GM12878 (cell line): ENCODE measurements at regions not wholly inside any gene's neighbourhood (a gene's known extent, or its start where the extent isn't known, plus 50 kb on each side); places are given as distances from the start of the nearest gene placed in this dataset.

ENCODE experiments used
- ATAC-seq: fragments of 200-7000 bp; cut with Tn5 transposase; 3 replicates; pipeline ENCODE4 v1.9.1; 2020; ENCODE audit warnings: mild to moderate bottlenecking, moderate library complexity
- BruUV-seq: library from RNA; stranded (reverse); fragments of 400-500 nt; replicated peaks from 2 replicates; lab custom pipeline; 2021; lab: Mats Ljungman, UMichigan
- CTCF ChIA-PET: fragments of 300-600 bp; sonication (Branson Sonifier 250); formaldehyde crosslinking; extraction: SDS; loops from one replicate; lab custom pipeline; 2021; ENCODE audit warnings: inconsistent platforms; lab: Yijun Ruan, JAX
- POLR2A ChIA-PET: fragments of 350-600 bp; formaldehyde crosslinking; extraction: SDS; loops from one replicate; lab custom pipeline; 2021; ENCODE audit warnings: inconsistent platforms; lab: Charles Lee
- RAD21 ChIA-PET: fragments of 300-600 bp; sonication (Branson Sonifier 250); formaldehyde crosslinking; loops from one replicate; lab custom pipeline; 2023; ENCODE audit warnings: antibody characterized with exemption; ENCODE audit not compliant: unreplicated experiment; lab: Charles Lee
- SMC1A ChIA-PET: fragments of 300-600 bp; sonication (Branson Sonifier 250); formaldehyde crosslinking; loops from one replicate; lab custom pipeline; 2023; ENCODE audit not compliant: unreplicated experiment, uncharacterized antibody; lab: Charles Lee
- DNase-seq: peaks from one replicate; pipeline ENCODE4 v3.0.0-alpha.2; 2011; ENCODE audit warnings: low read depth, low spot score
- FAIRE-seq: peaks from 3 replicates; lab custom pipeline; 2011; peaks lifted over from hg19 to GRCh38; lab: Jason Lieb, UNC
- H2AFZ ChIP-seq: 2 replicates; pipeline ENCODE4 v1.6.0; 2011; ENCODE audit warnings: low read depth, low read length, control low read depth; ENCODE audit not compliant: control insufficient read depth
- H3K27ac ChIP-seq: 2 replicates; pipeline ENCODE4 v1.5.1; 2011; ENCODE audit warnings: control low read depth; ENCODE audit not compliant: control insufficient read depth, insufficient read depth
- H3K27me3 ChIP-seq, 2 experiments: replicated peaks in 1 of 2; 2 replicates each; pipeline versions ENCODE4 v1.6.0 to v1.6.1; 2011; ENCODE audit warnings: low read length in 1 of 2; ENCODE audit not compliant: control insufficient read depth in 2 of 2, insufficient read depth in 2 of 2
- H3K36me3 ChIP-seq, 2 experiments: 2 replicates each; pipeline ENCODE4 v1.5.1; 2011; ENCODE audit warnings: low read length in 1 of 2; ENCODE audit not compliant: control insufficient read depth in 2 of 2, insufficient read depth in 2 of 2
- H3K4me1 ChIP-seq: 2 replicates; pipeline ENCODE4 v1.6.1; 2011; ENCODE audit warnings: mild to moderate bottlenecking, low read length, moderate library complexity, mixed read lengths; ENCODE audit not compliant: control insufficient read depth, insufficient read depth
- H3K4me2 ChIP-seq: 2 replicates; pipeline ENCODE4 v1.6.0; 2011; ENCODE audit warnings: control low read depth; ENCODE audit not compliant: control insufficient read depth, insufficient read depth
- H3K4me3 ChIP-seq: fragments of 200-600 bp; sonication (generic); 2 replicates; pipeline ENCODE4 v1.5.1; 2016
- H3K79me2 ChIP-seq: 2 replicates; pipeline ENCODE4 v1.6.0; 2011; ENCODE audit warnings: low read length; ENCODE audit not compliant: control insufficient read depth, insufficient read depth
- H3K9ac ChIP-seq: 2 replicates; pipeline ENCODE4 v1.8.0; 2011; ENCODE audit warnings: low read length, control low read depth, mixed read lengths; ENCODE audit not compliant: control insufficient read depth, insufficient read depth
- H3K9me3 ChIP-seq: replicated peaks from 3 replicates; pipeline ENCODE4 v1.5.1; 2011; ENCODE audit warnings: mild to moderate bottlenecking, low read length; ENCODE audit not compliant: control insufficient read depth, insufficient read depth
- H4K20me1 ChIP-seq: 2 replicates; pipeline ENCODE4 v1.6.0; 2011; ENCODE audit not compliant: control insufficient read depth, insufficient read depth
- ATF7 ChIP-seq: fragments of 450-650 bp; IDR thresholded peaks from 2 replicates; pipeline ENCODE4 v1.6.1; 2016; ENCODE audit warnings: low read depth, mild to moderate bottlenecking
- CBFB ChIP-seq: IDR thresholded peaks from 2 replicates; pipeline ENCODE4 v1.6.1; 2016; ENCODE audit warnings: antibody characterized with exemption, low read depth
- CBX5 ChIP-seq: sonication (generic); IDR thresholded peaks from 2 replicates; pipeline ENCODE4 v1.6.1; 2016; ENCODE audit warnings: low read depth, moderate library complexity, mild to moderate bottlenecking, inconsistent platforms
- EGR1 ChIP-seq, 2 experiments: IDR thresholded peaks; 1 replicate in 1 of 2; 2 replicates in 1 of 2; pipeline ENCODE4 v1.6.1; 2011 to 2012; ENCODE audit warnings: low read depth in 2 of 2, low read length in 2 of 2, borderline replicate concordance in 1 of 2, mild to moderate bottlenecking in 1 of 2, moderate library complexity in 1 of 2
- FOS ChIP-seq: IDR thresholded peaks from 3 replicates; pipeline ENCODE4 v1.6.1; 2011; ENCODE audit warnings: borderline replicate concordance; ENCODE audit not compliant: insufficient read length; ENCODE audit errors: extremely low read depth
- GABPA ChIP-seq: IDR thresholded peaks from 2 replicates; pipeline ENCODE4 v1.6.1; 2014; ENCODE audit warnings: antibody characterized with exemption, low read depth, mild to moderate bottlenecking, inconsistent platforms
- KDM1A ChIP-seq: fragments of 200-600 bp; sonication (generic); IDR thresholded peaks from 2 replicates; pipeline ENCODE4 v1.6.1; 2016; ENCODE audit warnings: borderline replicate concordance
- MXI1 ChIP-seq: fragments of 150-350 bp; IDR thresholded peaks from 2 replicates; pipeline ENCODE4 v1.6.1; 2011; ENCODE audit warnings: low read depth, mild to moderate bottlenecking, inconsistent platforms, low read length, improper control_type of control experiment
- NKRF ChIP-seq: fragments of 450-650 bp; conservative IDR thresholded peaks from 2 replicates; pipeline ENCODE4 v1.6.1; 2017; ENCODE audit warnings: mild to moderate bottlenecking, moderate library complexity
- PAX5 ChIP-seq: IDR thresholded peaks from 2 replicates; pipeline ENCODE4 v1.6.1; 2011; ENCODE audit warnings: low read depth, low read length, borderline replicate concordance
- SMAD1 ChIP-seq: fragments of 450-650 bp; IDR thresholded peaks from 2 replicates; pipeline ENCODE4 v1.6.1; 2018; ENCODE audit warnings: mild to moderate bottlenecking, low read depth; ENCODE audit not compliant: partially characterized antibody
- SREBF2 ChIP-seq: IDR thresholded peaks from 2 replicates; pipeline ENCODE4 v1.6.1; 2012; ENCODE audit warnings: mild to moderate bottlenecking, low read length
- SUPT20H ChIP-seq: IDR thresholded peaks from 2 replicates; pipeline ENCODE4 v1.6.1; 2011; ENCODE audit warnings: low read depth, mild to moderate bottlenecking, low read length, moderate library complexity, borderline replicate concordance; ENCODE audit not compliant: control insufficient read depth
- TARDBP ChIP-seq: IDR thresholded peaks from 2 replicates; pipeline ENCODE4 v1.6.1; 2016; ENCODE audit warnings: borderline replicate concordance
- ZNF217 ChIP-seq: fragments of 450-650 bp; IDR thresholded peaks from 2 replicates; pipeline ENCODE4 v1.6.1; 2017; ENCODE audit warnings: antibody characterized with exemption, mild to moderate bottlenecking
- ZNF274 ChIP-seq: IDR thresholded peaks from one replicate; pipeline ENCODE4 v1.8.0; 2011; ENCODE audit not compliant: insufficient read length, insufficient read depth
- in situ Hi-C: fragments of 300-500 bp; cut with MboI; formaldehyde crosslinking; loops from 9 replicates; pipeline ENCODE4 v1.14.3; 2018; ENCODE audit warnings: mixed read lengths
- intact Hi-C: fragments of 100-400 bp; cut with micrococcal nuclease; formaldehyde crosslinking; loops from one replicate; pipeline ENCODE4 v1.14.2; 2022; ENCODE audit not compliant: unreplicated experiment
- TF ChIP-seq, protein P1 (sequence below): fragments of 450-650 bp; IDR thresholded peaks from 2 replicates; pipeline ENCODE4 v1.6.1; 2018; ENCODE audit warnings: mild to moderate bottlenecking, low read depth, moderate library complexity; ENCODE audit not compliant: partially characterized antibody

- ChIA-PET POLR2A (no interaction called here), SMC1A (no interaction called here), CTCF (interaction anchor here (1.2 kb wide), 1 partner anchor 35 kb away, joined by 3 read pairs; no protein-coding TSS in a partner anchor), RAD21 (no interaction called here)
- in situ Hi-C loops (no loop called here), intact Hi-C loops (no loop called here)
- TF ChIP-seq EGR1 (IDR thresholded peaks at IDR 0.05; ENCODE audit: borderline replicate concordance in 1 of 2, low read depth in 2 of 2, low read length in 2 of 2) (no peak), ATF7 (no peak), TARDBP (no peak), FOS (no peak), CBFB (no peak), ZNF217 (no peak), KDM1A (no peak), CBX5 (no peak), MXI1 (no peak), SREBF2 (no peak), PAX5 (no peak), NKRF (no peak), SMAD1 (no peak), SUPT20H (no peak), ZNF274 (no peak), GABPA (no peak)
- TF ChIP-seq, protein P1, sequence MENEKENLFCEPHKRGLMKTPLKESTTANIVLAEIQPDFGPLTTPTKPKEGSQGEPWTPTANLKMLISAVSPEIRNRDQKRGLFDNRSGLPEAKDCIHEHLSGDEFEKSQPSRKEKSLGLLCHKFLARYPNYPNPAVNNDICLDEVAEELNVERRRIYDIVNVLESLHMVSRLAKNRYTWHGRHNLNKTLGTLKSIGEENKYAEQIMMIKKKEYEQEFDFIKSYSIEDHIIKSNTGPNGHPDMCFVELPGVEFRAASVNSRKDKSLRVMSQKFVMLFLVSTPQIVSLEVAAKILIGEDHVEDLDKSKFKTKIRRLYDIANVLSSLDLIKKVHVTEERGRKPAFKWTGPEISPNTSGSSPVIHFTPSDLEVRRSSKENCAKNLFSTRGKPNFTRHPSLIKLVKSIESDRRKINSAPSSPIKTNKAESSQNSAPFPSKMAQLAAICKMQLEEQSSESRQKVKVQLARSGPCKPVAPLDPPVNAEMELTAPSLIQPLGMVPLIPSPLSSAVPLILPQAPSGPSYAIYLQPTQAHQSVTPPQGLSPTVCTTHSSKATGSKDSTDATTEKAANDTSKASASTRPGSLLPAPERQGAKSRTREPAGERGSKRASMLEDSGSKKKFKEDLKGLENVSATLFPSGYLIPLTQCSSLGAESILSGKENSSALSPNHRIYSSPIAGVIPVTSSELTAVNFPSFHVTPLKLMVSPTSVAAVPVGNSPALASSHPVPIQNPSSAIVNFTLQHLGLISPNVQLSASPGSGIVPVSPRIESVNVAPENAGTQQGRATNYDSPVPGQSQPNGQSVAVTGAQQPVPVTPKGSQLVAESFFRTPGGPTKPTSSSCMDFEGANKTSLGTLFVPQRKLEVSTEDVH = no peak
- BruUV-seq = no TSS peak
- Histone ChIP-seq H3K4me1 (no peaks in the 10 kb centered on the region), H3K36me3 (no peaks in the 10 kb centered on the region), H3K4me3 (no peak overlapping the region), H4K20me1 (no peaks in the 10 kb centered on the region), H2AFZ (no peak overlapping the region), H3K27me3 (no peaks in the 10 kb centered on the region), H3K9me3 (no peaks in the 10 kb centered on the region; the same call in 2 of the 3 replicates), H3K27ac (no peak overlapping the region), H3K79me2 (no peaks in the 10 kb centered on the region), H3K9ac (no peak overlapping the region), H3K4me2 (no peak overlapping the region)
- ATAC-seq (no peak), DNase-seq (no peak), FAIRE-seq (no peak)
These were observed 188.2 kb downstream of the SI start for GRCh38 chr3:164890061-164890460.
